Loucy (cell line): ENCODE measurements at regions not wholly inside any gene's neighbourhood (a gene's known extent, or its start where the extent isn't known, plus 50 kb on each side); places are given as distances from the start of the nearest gene placed in this dataset.

Experiments used
- H2AFZ ChIP-seq: fragments of 200-600 bp; sonication (generic); 2 replicates; pipeline ENCODE4 v1.6.0; 2016; ENCODE audit warnings: antibody characterized with exemption, mild to moderate bottlenecking, low read length, moderate library complexity
- H3F3A ChIP-seq: fragments of 200-600 bp; 2 replicates; pipeline ENCODE4 v1.6.0; 2016; ENCODE audit warnings: antibody characterized with exemption, low read depth, mild to moderate bottlenecking
- H3K27me3 ChIP-seq: fragments of 200-600 bp; sonication (generic); 2 replicates; pipeline ENCODE4 v1.6.1; 2014; ENCODE audit warnings: low read length, mild to moderate bottlenecking; ENCODE audit not compliant: insufficient read depth, poor library complexity, severe bottlenecking
- H3K36me3 ChIP-seq: fragments of 200-600 bp; sonication (generic); 2 replicates; pipeline ENCODE4 v1.6.1; 2016; ENCODE audit warnings: low read length; ENCODE audit not compliant: insufficient read depth
- H3K4me1 ChIP-seq: fragments of 200-600 bp; sonication (generic); 2 replicates; pipeline ENCODE4 v1.5.1; 2014; ENCODE audit warnings: low read length, mild to moderate bottlenecking; ENCODE audit not compliant: insufficient read depth, poor library complexity, severe bottlenecking
- H3K4me2 ChIP-seq: fragments of 200-600 bp; sonication (generic); 2 replicates; pipeline ENCODE4 v1.6.0; 2014; ENCODE audit warnings: antibody characterized with exemption, low read length, low read depth, mild to moderate bottlenecking; ENCODE audit not compliant: poor library complexity, severe bottlenecking
- H3K4me3 ChIP-seq: fragments of 200-600 bp; sonication (generic); 2 replicates; pipeline ENCODE4 v1.5.1; 2014; ENCODE audit warnings: low read length, mild to moderate bottlenecking, mixed read lengths; ENCODE audit not compliant: poor library complexity, severe bottlenecking
- H3K79me2 ChIP-seq: fragments of 200-600 bp; sonication (generic); 2 replicates; pipeline ENCODE4 v1.6.1; 2014; ENCODE audit warnings: low read length; ENCODE audit not compliant: insufficient read depth
- H3K9ac ChIP-seq: fragments of 200-600 bp; sonication (generic); 2 replicates; pipeline ENCODE4 v1.6.0; 2014; ENCODE audit warnings: mild to moderate bottlenecking, low read depth, low read length, moderate library complexity; ENCODE audit not compliant: poor library complexity, severe bottlenecking
- H3K9me2 ChIP-seq: fragments of 200-600 bp; sonication (generic); replicated peaks from 2 replicates; pipeline ENCODE4 v1.6.1; 2016; ENCODE audit warnings: low read depth, low read length, mixed read lengths
- H3K9me3 ChIP-seq: fragments of 200-600 bp; sonication (generic); 2 replicates; pipeline ENCODE4 v1.6.1; 2014; ENCODE audit warnings: mild to moderate bottlenecking, antibody characterized with exemption, low read length, low read depth; ENCODE audit not compliant: insufficient read depth
- H4K20me1 ChIP-seq: fragments of 200-600 bp; sonication (generic); 2 replicates; pipeline ENCODE4 v1.6.0; 2014; ENCODE audit warnings: antibody characterized with exemption, low read length, mild to moderate bottlenecking; ENCODE audit not compliant: insufficient read depth, poor library complexity, severe bottlenecking
- CTCF ChIP-seq: fragments of 200-600 bp; sonication (generic); conservative IDR thresholded peaks from 2 replicates; pipeline ENCODE4 v1.5.1; 2014; ENCODE audit warnings: mild to moderate bottlenecking, antibody characterized with exemption, low read length
- EZH2phosphoT487 ChIP-seq: fragments of 200-600 bp; IDR thresholded peaks from 2 replicates; pipeline ENCODE4 v1.6.1; 2018; ENCODE audit warnings: antibody characterized with exemption, mild to moderate bottlenecking, moderate library complexity, borderline replicate concordance

- Histone ChIP-seq H3K9ac (no peak overlapping the region), H3K79me2 (no peaks in the 10 kb centered on the region), H3F3A (no peaks in the 10 kb centered on the region), H3K4me2 (no peak overlapping the region), H3K9me3 (no peaks in the 10 kb centered on the region), H3K9me2 (no peaks in the 10 kb centered on the region), H4K20me1 (no peaks in the 10 kb centered on the region), H3K27me3 (no peaks in the 10 kb centered on the region), H2AFZ (no peak overlapping the region), H3K4me3 (no peak overlapping the region), H3K4me1 (no peaks in the 10 kb centered on the region), H3K36me3 (no peaks in the 10 kb centered on the region)
- TF ChIP-seq EZH2phosphoT487 (no peak), CTCF (no peak)
Measured at GRCh38 chr15:77854980-77855379, 222.3 kb upstream of the LINGO1 start.

- Histone ChIP-seq H3K27me3 (no peaks in the 10 kb centered on the region), H3K4me2 (no peak overlapping the region)
Measured at GRCh38 chr15:77853910-77854309, 221.2 kb upstream of the LINGO1 start.

GRCh38 chr15:77853008-77853328 is 220.3 kb upstream of the LINGO1 start:
- Histone ChIP-seq H3K4me1 (no peaks in the 10 kb centered on the region), H3K36me3 (no peaks in the 10 kb centered on the region), H3K9me2 (no peaks in the 10 kb centered on the region), H3K9ac (no peak overlapping the region), H3F3A (no peaks in the 10 kb centered on the region), H3K9me3 (no peaks in the 10 kb centered on the region), H3K27me3 (no peaks in the 10 kb centered on the region), H3K4me2 (no peak overlapping the region), H4K20me1 (no peaks in the 10 kb centered on the region), H3K79me2 (no peaks in the 10 kb centered on the region), H2AFZ (no peak overlapping the region), H3K4me3 (no peak overlapping the region)
- no peak for TF ChIP-seq EZH2phosphoT487
- TF ChIP-seq CTCF, result no peak

More at GRCh38 chr15:77853910-77854309, 221.2 kb upstream of the LINGO1 start:
- Histone ChIP-seq H3K36me3 (no peaks in the 10 kb centered on the region), H3K79me2 (no peaks in the 10 kb centered on the region), H3K9me2 (no peaks in the 10 kb centered on the region), H4K20me1 (no peaks in the 10 kb centered on the region), H3K9me3 (no peaks in the 10 kb centered on the region), H3K4me1 (no peaks in the 10 kb centered on the region), H3F3A (no peaks in the 10 kb centered on the region), H3K4me3 (no peak overlapping the region), H2AFZ (no peak overlapping the region), H3K9ac (no peak overlapping the region)
- no peak for TF ChIP-seq CTCF
- no peak for TF ChIP-seq EZH2phosphoT487
